Endodermal cell (in vitro differentiated cells): ENCODE measurements at regions not wholly inside any gene's neighbourhood (a gene's known extent, or its start where the extent isn't known, plus 50 kb on each side); places are given as distances from the start of the nearest gene placed in this dataset.
A peak's percentile ranks its signal among the peaks of the same experiment; 100 is the strongest.

ENCODE experiments used
- DNase-seq: peaks from one replicate; pipeline ENCODE4 v3.0.0-alpha.2; 2017
- H3K27ac ChIP-seq: 2 replicates; pipeline ENCODE4 v1.5.1; 2013; ENCODE audit warnings: mild to moderate bottlenecking, low read depth, low read length, moderate library complexity
- H3K27me3 ChIP-seq: 2 replicates; pipeline ENCODE4 v1.6.1; 2013; ENCODE audit warnings: mild to moderate bottlenecking, low read length, moderate library complexity; ENCODE audit not compliant: insufficient read depth, control insufficient read depth, poor library complexity, severe bottlenecking
- H3K36me3 ChIP-seq: 2 replicates; pipeline ENCODE4 v1.7.0; 2013; ENCODE audit warnings: mild to moderate bottlenecking, low read length, moderate library complexity; ENCODE audit not compliant: control insufficient read depth, insufficient read depth
- H3K4me1 ChIP-seq: one replicate; pipeline ENCODE4 v1.7.0; 2013; ENCODE audit warnings: low read length; ENCODE audit not compliant: control insufficient read depth, insufficient read depth
- H3K4me3 ChIP-seq: 2 replicates; pipeline ENCODE4 v1.5.1; 2013; ENCODE audit warnings: mild to moderate bottlenecking, low read length, moderate library complexity
- H3K9ac ChIP-seq: 2 replicates; pipeline ENCODE4 v1.6.1; 2013; ENCODE audit warnings: mild to moderate bottlenecking, low read length, moderate library complexity; ENCODE audit not compliant: poor library complexity, severe bottlenecking; ENCODE audit errors: extremely low read depth
- H3K9me3 ChIP-seq: 2 replicates; pipeline ENCODE4 v1.6.1; 2013; ENCODE audit warnings: mild to moderate bottlenecking, low read length, moderate library complexity; ENCODE audit not compliant: control insufficient read depth
- H3K27ac Mint-ChIP-seq: 2 replicates; pipeline ENCODE4 v1.8.0; 2020; ENCODE audit warnings: mixed read lengths
- H3K27me3 Mint-ChIP-seq: 2 replicates; pipeline ENCODE4 v1.8.0; 2021; ENCODE audit warnings: mild to moderate bottlenecking, mixed read lengths; ENCODE audit not compliant: insufficient read depth
- H3K36me3 Mint-ChIP-seq: 2 replicates; pipeline ENCODE4 v1.8.0; 2020; ENCODE audit warnings: low read depth, mixed read lengths
- H3K4me1 Mint-ChIP-seq: 2 replicates; pipeline ENCODE4 v1.8.0; 2020; ENCODE audit warnings: mixed read lengths
- H3K4me3 Mint-ChIP-seq: 2 replicates; pipeline ENCODE4 v1.8.0; 2020; ENCODE audit warnings: mild to moderate bottlenecking, moderate library complexity, mixed read lengths
- H3K9me3 Mint-ChIP-seq: 2 replicates; pipeline ENCODE4 v1.8.0; 2020; ENCODE audit warnings: mild to moderate bottlenecking, mixed read lengths
- CTCF ChIP-seq: fragments of 200-600 bp; sonication (generic); conservative IDR thresholded peaks from 2 replicates; pipeline ENCODE4 v1.5.0; 2021; ENCODE audit warnings: antibody characterized with exemption, mild to moderate bottlenecking
- WGBS, 2 experiments: methylation state at CpG; one replicate each; pipeline versions ENCODE4 v1.1.5 to v1.1.7; 2013; ENCODE audit warnings: missing lambda C conversion rate in 2 of 2, mixed read lengths in 1 of 2; ENCODE audit not compliant: insufficient coverage in 1 of 2, insufficient read length in 1 of 2; 5-methylcytosine and 5-hydroxymethylcytosine counted together

GRCh38 chr2:234344012-234344411, 152.9 kb downstream of the ARL4C start:
- H3K9me3 ChIP-seq = no peaks in the 10 kb centered on the region
- Mint-ChIP-seq H3K27me3 (peaks cover 12% of the 10 kb centered on the region), H3K4me3 (no peak overlapping the region), H3K36me3 (no peaks in the 10 kb centered on the region), H3K9me3 (no peaks in the 10 kb centered on the region), H3K4me1 (peaks cover 4% of the 10 kb centered on the region), H3K27ac (no peak overlapping the region)
- H3K36me3 ChIP-seq = no peaks in the 10 kb centered on the region
- H3K9ac ChIP-seq = no peak overlapping the region
- no peak for DNase-seq
- no peaks in the 10 kb centered on the region for H3K4me1 ChIP-seq
- H3K27ac ChIP-seq = no peak overlapping the region
- peaks cover 14% of the 10 kb centered on the region for H3K27me3 ChIP-seq
- no peak overlapping the region for H3K4me3 ChIP-seq
- TF ChIP-seq CTCF = no peak
- WGBS, 2 experiments = 75 to 79% methylated on average over 2 of the region's 2 CpGs

- no peak for TF ChIP-seq CTCF
- no peaks in the 10 kb centered on the region for H3K36me3 Mint-ChIP-seq
- H3K9me3 Mint-ChIP-seq = no peaks in the 10 kb centered on the region
- H3K27me3 Mint-ChIP-seq = peaks cover 12% of the 10 kb centered on the region
- 74% methylated on average over 1 of the region's 1 CpG; no CpG with 5 or more reads in 1 of the 2 experiments for WGBS, 2 experiments
- no peak overlapping the region for H3K9ac ChIP-seq
- H3K4me3 ChIP-seq = no peak overlapping the region
- H3K9me3 ChIP-seq = no peaks in the 10 kb centered on the region
- peaks cover 4% of the 10 kb centered on the region for H3K4me1 Mint-ChIP-seq
- no peak overlapping the region for H3K4me3 Mint-ChIP-seq
- no peaks in the 10 kb centered on the region for H3K4me1 ChIP-seq
- no peak for DNase-seq
- H3K36me3 ChIP-seq = no peaks in the 10 kb centered on the region
- no peak overlapping the region for H3K27ac Mint-ChIP-seq
- peaks cover 14% of the 10 kb centered on the region for H3K27me3 ChIP-seq
- H3K27ac ChIP-seq = no peak overlapping the region
Observed at GRCh38 chr2:234343372-234343771, 153.5 kb downstream of the ARL4C start.

- DNase-seq = peak; percentile 62
- Histone ChIP-seq H3K4me3 (no peak overlapping the region), H3K27me3 (peaks cover 14% of the 10 kb centered on the region), H3K4me1 (no peaks in the 10 kb centered on the region), H3K9ac (no peak overlapping the region), H3K27ac (no peak overlapping the region), H3K9me3 (no peaks in the 10 kb centered on the region), H3K36me3 (no peaks in the 10 kb centered on the region)
- Mint-ChIP-seq H3K27ac (no peak overlapping the region), H3K4me3 (no peak overlapping the region), H3K4me1 (peaks cover 4% of the 10 kb centered on the region), H3K36me3 (no peaks in the 10 kb centered on the region), H3K9me3 (no peaks in the 10 kb centered on the region), H3K27me3 (peaks cover 12% of the 10 kb centered on the region)
- 91 to 92% methylated on average over 10 to 11 of the region's 11 CpGs for WGBS, 2 experiments
- no peak for TF ChIP-seq CTCF
Observed at GRCh38 chr2:234341306-234341985, 155.4 kb downstream of the ARL4C start.
